Tibial nerve (tissue), 4 donors: ENCODE measurements at regions not wholly inside any gene's neighbourhood (a gene's known extent, or its start where the extent isn't known, plus 50 kb on each side); places are given as distances from the start of the nearest gene placed in this dataset.

Source experiments
- DNase-seq, 2 donors: peaks; one replicate each; pipeline ENCODE4 v3.0.0-alpha.2; 2019; ENCODE audit warnings: low spot score in 2 of 2
- H3K27ac ChIP-seq, 4 donors: fragments of 200-600 bp; sonication (generic) in 3 of 4; one replicate each; pipeline ENCODE4 v1.5.1; 2017 to 2019; ENCODE audit warnings: mild to moderate bottlenecking in 1 of 4
- H3K27me3 ChIP-seq, 2 donors: fragments of 200-600 bp; sonication (generic) in 1 of 2; one replicate each; pipeline versions ENCODE4 v1.5.1 to v1.6.0; 2017 to 2019
- H3K36me3 ChIP-seq, 3 donors: fragments of 200-600 bp; sonication (generic); one replicate each; pipeline ENCODE4 v1.5.1; 2018 to 2019
- H3K4me1 ChIP-seq, 4 donors: fragments of 200-600 bp; sonication (generic) in 3 of 4; one replicate each; pipeline ENCODE4 v1.5.1; 2017 to 2019
- H3K4me3 ChIP-seq, 4 donors: fragments of 200-600 bp; sonication (generic) in 3 of 4; one replicate each; pipeline ENCODE4 v1.5.1; 2017 to 2019; ENCODE audit warnings: mild to moderate bottlenecking in 1 of 4, moderate library complexity in 1 of 4
- H3K9me3 ChIP-seq, 4 donors: fragments of 200-600 bp; sonication (generic) in 3 of 4; one replicate each; pipeline ENCODE4 v1.5.1; 2017 to 2019
- CTCF ChIP-seq, 5 experiments: fragments of 200-600 bp in 3 of 5; fragments of 450-650 bp in 2 of 5; sonication (generic) in 3 of 5; IDR thresholded peaks; one replicate each; pipeline ENCODE4 v1.5.1; 2016 to 2019; ENCODE audit warnings: antibody characterized with exemption in 5 of 5, mild to moderate bottlenecking in 3 of 5, moderate library complexity in 2 of 5
- EP300 ChIP-seq, 2 donors: sonication (generic); formaldehyde crosslinking; IDR thresholded peaks; one replicate each; pipeline ENCODE4 v1.6.1; 2017; ENCODE audit warnings: antibody characterized with exemption in 2 of 2, mild to moderate bottlenecking in 1 of 2
- POLR2A ChIP-seq, 2 donors: fragments of 450-650 bp; IDR thresholded peaks; one replicate each; pipeline ENCODE4 v1.6.1; 2017; ENCODE audit warnings: antibody characterized with exemption in 2 of 2, mild to moderate bottlenecking in 2 of 2, moderate library complexity in 2 of 2
- WGBS, 2 donors: methylation state at CpG; one replicate each; pipeline ENCODE4 v1.1.5; 2018; 5-methylcytosine and 5-hydroxymethylcytosine counted together

GRCh38 chr3:29077356-29077755 is 203.5 kb upstream of the RBMS3 start:
- Histone ChIP-seq H3K27ac (no peak overlapping the region), H3K36me3 (no peaks in the 10 kb centered on the region), H3K4me3 (no peak overlapping the region), H3K4me1 (peaks cover 0 to 4% (median 0%) of the 10 kb centered on the region in 4 donors), H3K9me3 (peaks cover 0 to 3% (median 0%) of the 10 kb centered on the region in 4 donors), H3K27me3 (no peaks in the 10 kb centered on the region)
- TF ChIP-seq CTCF (IDR thresholded peaks at IDR 0.05) (no peak), POLR2A (IDR thresholded peaks at IDR 0.05) (no peak), EP300 (IDR thresholded peaks at IDR 0.05) (no peak)
- 76 to 83% methylated on average over 2 of the region's 2 CpGs for WGBS, 2 donors
- DNase-seq, result no peak

GRCh38 chr3:29079358-29079757 is 201.5 kb upstream of the RBMS3 start:
- no peaks in the 10 kb centered on the region for H3K36me3 ChIP-seq
- H3K9me3 ChIP-seq, result no peaks in the 10 kb centered on the region
- H3K27me3 ChIP-seq, result no peaks in the 10 kb centered on the region

GRCh38 chr3:29080967-29081366 is 199.9 kb upstream of the RBMS3 start:
- TF ChIP-seq EP300 (IDR thresholded peaks at IDR 0.05) (no peak), CTCF (IDR thresholded peaks at IDR 0.05) (no peak)
- Histone ChIP-seq H3K4me1 (no peaks in the 10 kb centered on the region), H3K36me3 (no peaks in the 10 kb centered on the region), H3K27ac (no peak overlapping the region), H3K27me3 (no peaks in the 10 kb centered on the region), H3K4me3 (no peak overlapping the region), H3K9me3 (no peaks in the 10 kb centered on the region)
- no peak for DNase-seq

More at GRCh38 chr3:29079358-29079757, 201.5 kb upstream of the RBMS3 start:
- no peak for DNase-seq
- Histone ChIP-seq H3K4me1 (no peaks in the 10 kb centered on the region), H3K4me3 (no peak overlapping the region), H3K27ac (no peak overlapping the region)
- TF ChIP-seq POLR2A (IDR thresholded peaks at IDR 0.05) (no peak), CTCF (IDR thresholded peaks at IDR 0.05) (no peak)

- no peak for TF ChIP-seq EP300 (IDR thresholded peaks at IDR 0.05)
- no peak for TF ChIP-seq POLR2A (IDR thresholded peaks at IDR 0.05)
- TF ChIP-seq CTCF (IDR thresholded peaks at IDR 0.05), result no peak
- WGBS, 2 donors, result 94 to 96% methylated on average over 2 of the region's 2 CpGs
- H3K27ac ChIP-seq, result no peak overlapping the region
- no peaks in the 10 kb centered on the region for H3K36me3 ChIP-seq
- H3K9me3 ChIP-seq, result no peaks in the 10 kb centered on the region
- DNase-seq, result no peak
- H3K4me1 ChIP-seq, result no peaks in the 10 kb centered on the region
- no peak overlapping the region for H3K4me3 ChIP-seq
- H3K27me3 ChIP-seq, result no peaks in the 10 kb centered on the region
These were observed 197.8 kb upstream of the RBMS3 start for GRCh38 chr3:29083081-29083480.

- Histone ChIP-seq H3K4me1 (no peaks in the 10 kb centered on the region), H3K4me3 (no peak overlapping the region), H3K9me3 (no peaks in the 10 kb centered on the region), H3K27ac (no peak overlapping the region), H3K27me3 (no peaks in the 10 kb centered on the region), H3K36me3 (no peaks in the 10 kb centered on the region)
- no peak for TF ChIP-seq EP300 (IDR thresholded peaks at IDR 0.05)
- WGBS, 2 donors, result 20 to 30% methylated on average over 1 of the region's 1 CpG
- no peak for DNase-seq
These were observed 197.2 kb upstream of the RBMS3 start for GRCh38 chr3:29083676-29084075.

GRCh38 chr3:29088579-29088978 is 192.3 kb upstream of the RBMS3 start:
- Histone ChIP-seq H3K4me3 (no peak overlapping the region), H3K27me3 (no peaks in the 10 kb centered on the region), H3K9me3 (no peaks in the 10 kb centered on the region), H3K4me1 (no peaks in the 10 kb centered on the region), H3K36me3 (no peaks in the 10 kb centered on the region), H3K27ac (no peak overlapping the region)
- TF ChIP-seq POLR2A (IDR thresholded peaks at IDR 0.05), result no peak
- TF ChIP-seq CTCF (IDR thresholded peaks at IDR 0.05), result no peak
- TF ChIP-seq EP300 (IDR thresholded peaks at IDR 0.05), result no peak
- WGBS, 2 donors, result 84 to 93% methylated on average over 3 of the region's 3 CpGs
- DNase-seq, result no peak
